CD4-positive, alpha-beta memory T cell (primary cell): ENCODE measurements at regions not wholly inside any gene's neighbourhood (a gene's known extent, or its start where the extent isn't known, plus 50 kb on each side); places are given as distances from the start of the nearest gene placed in this dataset.

Experiments
- CTCF ChIA-PET: fragments of 350-600 bp; sonication (Branson Sonifier 250); formaldehyde crosslinking; loops from one replicate; lab custom pipeline; 2021; ENCODE audit warnings: inconsistent platforms; ENCODE audit not compliant: partially characterized antibody; lab: Charles Lee
- POLR2A ChIA-PET: fragments of 350-600 bp; sonication (Branson Sonifier 250); formaldehyde crosslinking; loops from one replicate; lab custom pipeline; 2021; ENCODE audit not compliant: partially characterized antibody; lab: Charles Lee
- DNase-seq, 5 donors: peaks; one replicate each; pipeline versions ENCODE4 v3.0.0 to v3.0.0-alpha.2; 2020 to 2022; ENCODE audit warnings: mixed read lengths in 1 of 5
- H3K27ac ChIP-seq: one replicate; pipeline ENCODE4 v1.7.0; 2013; ENCODE audit warnings: low read depth, low read length
- H3K27me3 ChIP-seq: 2 replicates; pipeline ENCODE4 v1.7.0; 2013; ENCODE audit warnings: mild to moderate bottlenecking, low read length, moderate library complexity; ENCODE audit not compliant: insufficient read depth
- H3K36me3 ChIP-seq: 2 replicates; pipeline ENCODE4 v1.7.0; 2013; ENCODE audit warnings: mild to moderate bottlenecking, low read length, moderate library complexity; ENCODE audit not compliant: insufficient read depth
- H3K4me1 ChIP-seq: 2 replicates; pipeline ENCODE4 v1.7.0; 2013; ENCODE audit warnings: mild to moderate bottlenecking, low read length, moderate library complexity; ENCODE audit not compliant: insufficient read depth
- H3K4me3 ChIP-seq, 2 donors: one replicate each; pipeline ENCODE4 v1.7.0; 2013; ENCODE audit warnings: low read length in 2 of 2, mild to moderate bottlenecking in 1 of 2
- H3K9me3 ChIP-seq, 2 donors: one replicate each; pipeline ENCODE4 v1.7.0; 2013; ENCODE audit warnings: low read length in 2 of 2, control low read depth in 1 of 2; ENCODE audit not compliant: control insufficient read depth in 1 of 2
- H3K27ac Mint-ChIP-seq, 7 donors: one replicate each; pipeline ENCODE4 v1.8.0; 2020 to 2021; ENCODE audit warnings: mixed read lengths in 7 of 7, mild to moderate bottlenecking in 6 of 7, inconsistent platforms in 3 of 7, moderate library complexity in 3 of 7
- H3K27me3 Mint-ChIP-seq, 2 donors: one replicate each; pipeline ENCODE4 v1.8.0; 2020 to 2021; ENCODE audit warnings: mixed read lengths in 2 of 2
- H3K36me3 Mint-ChIP-seq, 2 donors: one replicate each; pipeline ENCODE4 v1.8.0; 2020 to 2021; ENCODE audit warnings: mixed read lengths in 2 of 2, inconsistent platforms in 1 of 2, mild to moderate bottlenecking in 1 of 2
- H3K4me1 Mint-ChIP-seq, 4 donors: one replicate each; pipeline ENCODE4 v1.8.0; 2020 to 2021; ENCODE audit warnings: mixed read lengths in 4 of 4, mild to moderate bottlenecking in 1 of 4
- H3K4me3 Mint-ChIP-seq, 8 donors: one replicate each; pipeline ENCODE4 v1.8.0; 2020 to 2021; ENCODE audit warnings: mixed read lengths in 8 of 8, mild to moderate bottlenecking in 7 of 8, moderate library complexity in 6 of 8, inconsistent platforms in 3 of 8
- H3K9me3 Mint-ChIP-seq, 8 donors: one replicate each; pipeline ENCODE4 v1.8.0; 2020 to 2021; ENCODE audit warnings: mixed read lengths in 8 of 8, mild to moderate bottlenecking in 5 of 8, inconsistent platforms in 3 of 8, moderate library complexity in 1 of 8
- intact Hi-C: fragments of 100-400 bp; cut with micrococcal nuclease; formaldehyde crosslinking; loops from one replicate; pipeline ENCODE4 v1.15.1; 2023

DNA sequence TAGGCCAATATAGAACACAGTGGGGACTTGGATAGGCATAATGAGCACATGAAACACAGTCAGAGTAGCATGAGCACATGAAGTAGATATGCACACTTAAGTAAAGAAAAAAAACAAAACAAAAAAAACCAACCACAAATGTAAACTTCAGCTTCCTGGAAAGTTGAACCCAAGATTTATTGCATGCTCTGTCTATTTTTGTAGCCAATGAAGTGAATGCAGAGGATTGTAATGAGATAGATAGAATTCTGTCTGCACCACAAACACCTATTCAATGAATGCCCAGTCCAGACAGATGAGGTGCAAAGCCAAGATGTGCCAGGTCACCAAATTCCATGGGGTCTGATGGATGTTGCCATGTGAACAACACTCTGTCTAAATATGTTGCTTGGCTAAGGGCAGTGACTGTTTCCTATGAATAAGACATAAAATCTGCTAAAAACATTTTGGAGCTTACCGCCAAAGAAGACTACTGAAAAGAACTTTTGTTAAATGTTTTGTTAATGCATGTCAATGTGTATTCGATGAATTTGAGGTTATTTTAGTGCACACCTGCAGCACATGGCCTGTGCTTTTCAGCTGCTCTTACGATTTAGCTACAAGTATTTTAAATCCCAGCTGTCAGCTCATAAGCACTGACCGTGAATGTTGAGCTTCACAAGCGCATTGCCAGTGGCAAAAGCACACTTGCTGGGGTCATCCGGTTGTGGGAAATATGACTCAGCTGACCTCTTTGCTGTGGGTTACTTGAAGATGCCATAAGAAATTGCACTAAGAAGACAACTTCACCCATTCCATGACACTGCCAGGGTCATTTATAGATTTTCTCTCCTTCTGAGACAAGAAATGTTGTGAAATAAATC lies 374.8 kb upstream of the GNPDA2 start:
- no peak overlapping the region for H3K27ac Mint-ChIP-seq
- no peaks in the 10 kb centered on the region for H3K36me3 ChIP-seq
- no peaks in the 10 kb centered on the region for H3K27me3 ChIP-seq
- ChIA-PET CTCF (no interaction called here), POLR2A (no interaction called here)
- no peaks in the 10 kb centered on the region for H3K36me3 Mint-ChIP-seq
- H3K9me3 ChIP-seq = no peaks in the 10 kb centered on the region
- no peak overlapping the region for H3K4me3 Mint-ChIP-seq
- H3K27ac ChIP-seq = no peak overlapping the region
- no peaks in the 10 kb centered on the region for H3K4me1 ChIP-seq
- H3K27me3 Mint-ChIP-seq = no peaks in the 10 kb centered on the region
- no peaks in the 10 kb centered on the region for H3K4me1 Mint-ChIP-seq
- intact Hi-C loops = no loop called here
- no peak overlapping the region for H3K4me3 ChIP-seq
- no peak for DNase-seq
- H3K9me3 Mint-ChIP-seq = peaks cover 2 to 16% (median 7%) of the 10 kb centered on the region in 8 donors

DNA sequence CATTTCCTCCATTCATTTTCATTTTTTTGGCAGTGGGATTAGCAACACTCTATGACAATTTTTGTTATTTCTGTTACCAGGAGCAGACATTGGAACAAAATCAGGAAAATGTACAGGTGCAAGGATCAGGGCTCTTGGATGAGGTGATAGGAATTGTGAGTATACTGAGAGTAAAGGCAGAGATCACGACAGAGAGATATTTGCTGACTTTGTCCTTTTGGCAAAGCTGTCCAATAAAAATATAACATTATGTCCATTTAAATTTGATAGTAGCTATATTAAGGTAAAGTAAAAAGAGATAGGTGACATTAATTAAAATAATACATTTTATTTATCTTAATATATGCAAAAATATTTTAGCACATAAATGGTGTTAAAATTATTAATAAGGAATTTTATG lies 373.1 kb upstream of the GNPDA2 start:
- H3K4me3 ChIP-seq = no peak overlapping the region
- no peak overlapping the region for H3K4me3 Mint-ChIP-seq
- no peaks in the 10 kb centered on the region for H3K27me3 ChIP-seq
- POLR2A ChIA-PET = no interaction called here
- intact Hi-C loops = no loop called here
- H3K9me3 Mint-ChIP-seq = peaks cover 4 to 16% (median 6%) of the 10 kb centered on the region in 8 donors
- H3K27me3 Mint-ChIP-seq = no peaks in the 10 kb centered on the region
- H3K27ac ChIP-seq = no peak overlapping the region
- DNase-seq = no peak
- H3K27ac Mint-ChIP-seq = no peak overlapping the region
- no peaks in the 10 kb centered on the region for H3K4me1 Mint-ChIP-seq
- no peaks in the 10 kb centered on the region for H3K4me1 ChIP-seq
- no peaks in the 10 kb centered on the region for H3K9me3 ChIP-seq
- CTCF ChIA-PET = no interaction called here
- H3K36me3 ChIP-seq = no peaks in the 10 kb centered on the region
- no peaks in the 10 kb centered on the region for H3K36me3 Mint-ChIP-seq

DNA sequence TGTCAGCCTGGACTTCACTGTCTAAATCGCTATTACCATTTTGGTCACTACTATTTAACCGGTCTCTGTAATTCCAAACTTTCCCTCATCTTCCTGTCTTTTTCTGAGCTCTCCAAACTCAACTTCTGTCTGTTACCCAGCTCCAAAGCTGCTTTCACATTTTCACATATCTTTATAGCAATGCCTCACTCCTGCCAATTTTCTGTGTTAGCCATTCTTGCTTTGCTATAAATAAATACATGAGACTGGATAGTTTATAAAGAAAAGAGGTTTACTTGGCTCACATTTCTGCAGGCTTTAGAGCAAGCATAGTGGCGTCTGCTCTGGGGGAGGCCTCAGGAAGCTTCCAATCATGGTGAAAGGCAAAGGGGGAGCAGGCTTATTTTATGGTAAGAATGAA lies 368.3 kb upstream of the GNPDA2 start:
- no peaks in the 10 kb centered on the region for H3K4me1 ChIP-seq
- H3K27me3 ChIP-seq = no peaks in the 10 kb centered on the region
- Mint-ChIP-seq H3K27ac (no peak overlapping the region), H3K4me1 (no peaks in the 10 kb centered on the region), H3K36me3 (no peaks in the 10 kb centered on the region), H3K9me3 (peaks cover 6 to 32% (median 13%) of the 10 kb centered on the region in 8 donors), H3K27me3 (no peaks in the 10 kb centered on the region), H3K4me3 (no peak overlapping the region)
- no peaks in the 10 kb centered on the region for H3K36me3 ChIP-seq
- ChIA-PET POLR2A (no interaction called here), CTCF (no interaction called here)
- H3K9me3 ChIP-seq = no peaks in the 10 kb centered on the region
- no peak overlapping the region for H3K27ac ChIP-seq
- DNase-seq = no peak
- intact Hi-C loops = no loop called here
- no peak overlapping the region for H3K4me3 ChIP-seq

DNA sequence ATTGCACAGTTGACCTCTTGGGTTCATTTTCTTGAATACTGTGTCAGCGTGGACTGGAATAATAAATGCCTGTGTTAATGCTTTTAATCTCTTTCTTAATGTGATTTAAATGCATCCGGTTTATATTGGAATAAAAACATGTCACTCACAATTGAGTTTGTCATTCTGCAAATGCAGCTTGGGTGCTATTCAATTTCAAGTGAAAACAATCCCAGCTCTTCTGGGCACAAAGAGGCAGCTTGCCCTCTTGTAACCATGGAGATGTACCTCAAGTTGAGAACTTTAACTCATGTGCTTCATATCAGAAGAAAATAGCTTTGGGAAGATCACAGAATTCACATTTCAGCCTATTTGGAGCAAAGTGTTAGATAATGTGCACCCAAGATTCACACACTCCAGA lies 355.7 kb upstream of the GNPDA2 start:
- H3K4me3 Mint-ChIP-seq = no peak overlapping the region
- H3K27me3 Mint-ChIP-seq = no peaks in the 10 kb centered on the region
- no peaks in the 10 kb centered on the region for H3K9me3 ChIP-seq
- intact Hi-C loops = no loop called here
- CTCF ChIA-PET = no interaction called here
- H3K4me3 ChIP-seq = no peak overlapping the region
- no peak overlapping the region for H3K27ac ChIP-seq
- H3K4me1 Mint-ChIP-seq = no peaks in the 10 kb centered on the region
- H3K27me3 ChIP-seq = no peaks in the 10 kb centered on the region
- H3K36me3 ChIP-seq = no peaks in the 10 kb centered on the region
- H3K9me3 Mint-ChIP-seq = peaks cover 0 to 37% (median 16%) of the 10 kb centered on the region in 8 donors
- no peaks in the 10 kb centered on the region for H3K4me1 ChIP-seq
- no peak for DNase-seq
- no peaks in the 10 kb centered on the region for H3K36me3 Mint-ChIP-seq
- POLR2A ChIA-PET = no interaction called here
- no peak overlapping the region for H3K27ac Mint-ChIP-seq

DNA sequence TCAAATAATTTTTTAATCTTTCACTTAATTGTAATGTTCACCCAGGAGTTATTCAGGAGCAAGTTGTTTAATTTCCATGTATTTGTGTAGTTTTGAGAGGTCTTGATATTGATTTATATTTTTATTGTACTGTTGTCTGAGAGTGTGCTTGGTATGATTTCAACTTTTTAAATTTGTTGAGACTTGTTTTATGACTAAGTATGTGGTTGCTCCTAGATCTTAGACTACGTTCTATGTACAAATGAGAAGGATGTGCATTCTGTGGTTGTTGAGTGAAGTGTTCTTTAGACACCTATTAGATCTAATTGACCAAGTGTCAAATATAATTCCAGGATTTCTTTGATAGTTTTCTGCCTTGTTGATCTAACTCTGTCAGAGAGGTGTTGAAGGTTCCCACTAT lies 353.3 kb upstream of the GNPDA2 start:
- H3K27ac ChIP-seq = no peak overlapping the region
- H3K4me1 ChIP-seq = no peaks in the 10 kb centered on the region
- H3K9me3 ChIP-seq = no peaks in the 10 kb centered on the region
- Mint-ChIP-seq H3K9me3 (peaks cover 0 to 37% (median 16%) of the 10 kb centered on the region in 8 donors), H3K4me1 (no peaks in the 10 kb centered on the region), H3K27me3 (no peaks in the 10 kb centered on the region), H3K4me3 (no peak overlapping the region), H3K27ac (no peak overlapping the region), H3K36me3 (no peaks in the 10 kb centered on the region)
- H3K4me3 ChIP-seq = no peak overlapping the region
- intact Hi-C loops = no loop called here
- ChIA-PET CTCF (no interaction called here), POLR2A (no interaction called here)
- no peak for DNase-seq
- no peaks in the 10 kb centered on the region for H3K27me3 ChIP-seq
- no peaks in the 10 kb centered on the region for H3K36me3 ChIP-seq

DNA sequence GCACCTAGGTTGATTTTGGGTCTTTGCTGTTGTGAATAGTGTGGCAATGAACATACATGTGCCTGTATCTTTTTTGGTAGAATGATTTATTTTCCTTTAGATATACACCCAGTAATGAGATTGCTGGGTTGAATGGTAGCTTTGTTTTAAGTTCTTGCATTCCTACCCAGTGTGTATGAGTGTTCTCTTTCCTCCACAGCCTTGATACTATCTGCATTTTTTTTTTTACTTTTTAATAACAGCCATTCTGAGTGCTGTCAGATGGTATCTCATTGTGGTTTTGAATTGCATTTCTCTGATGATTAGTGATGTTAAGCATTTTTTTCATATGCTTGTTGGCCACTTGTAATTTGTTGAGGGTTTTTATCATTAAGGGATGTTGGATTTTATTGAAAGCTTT lies 351.8 kb upstream of the GNPDA2 start:
- no peak overlapping the region for H3K4me3 ChIP-seq
- H3K36me3 ChIP-seq = no peaks in the 10 kb centered on the region
- no peaks in the 10 kb centered on the region for H3K4me1 ChIP-seq
- DNase-seq = no peak
- Mint-ChIP-seq H3K27me3 (no peaks in the 10 kb centered on the region), H3K9me3 (peaks cover 0 to 29% (median 13%) of the 10 kb centered on the region in 8 donors), H3K4me3 (no peak overlapping the region), H3K36me3 (no peaks in the 10 kb centered on the region), H3K4me1 (no peaks in the 10 kb centered on the region), H3K27ac (no peak overlapping the region)
- H3K27ac ChIP-seq = no peak overlapping the region
- no peaks in the 10 kb centered on the region for H3K27me3 ChIP-seq
- intact Hi-C loops = no loop called here
- no peaks in the 10 kb centered on the region for H3K9me3 ChIP-seq
- ChIA-PET POLR2A (no interaction called here), CTCF (no interaction called here)

DNA sequence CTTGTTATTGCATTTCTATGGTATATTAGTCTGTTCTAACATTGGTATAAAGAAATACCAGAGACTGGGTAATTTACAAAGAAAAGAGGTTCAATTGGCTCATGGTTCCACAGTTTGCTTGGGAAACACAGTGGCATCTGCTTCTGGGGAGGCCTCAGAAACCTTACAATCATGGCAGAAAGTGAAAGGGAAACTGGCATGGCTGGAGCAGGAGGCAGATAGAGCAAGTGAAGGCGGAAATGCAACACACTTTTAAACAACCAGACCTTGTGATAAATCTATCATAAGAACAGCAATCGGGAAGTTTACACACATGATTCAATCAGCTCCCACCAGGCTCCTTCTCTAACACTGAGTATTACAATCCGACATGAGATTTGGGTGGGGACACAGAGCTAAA lies 346.6 kb upstream of the GNPDA2 start:
- ChIA-PET CTCF (no interaction called here), POLR2A (no interaction called here)

More for the DNA sequence above, 346.6 kb upstream of the GNPDA2 start:
- no peaks in the 10 kb centered on the region for H3K9me3 ChIP-seq
- peaks cover 2 to 14% (median 6%) of the 10 kb centered on the region in 8 donors for H3K9me3 Mint-ChIP-seq
- no peak overlapping the region for H3K4me3 ChIP-seq
- no peaks in the 10 kb centered on the region for H3K4me1 Mint-ChIP-seq
- H3K27me3 Mint-ChIP-seq = no peaks in the 10 kb centered on the region
- H3K27me3 ChIP-seq = no peaks in the 10 kb centered on the region
- no peak overlapping the region for H3K4me3 Mint-ChIP-seq
- intact Hi-C loops = no loop called here
- H3K4me1 ChIP-seq = no peaks in the 10 kb centered on the region
- no peak for DNase-seq
- no peaks in the 10 kb centered on the region for H3K36me3 Mint-ChIP-seq
- H3K27ac ChIP-seq = no peak overlapping the region
- peak overlapping the region in 1 of 7 donors; percentile 65 for H3K27ac Mint-ChIP-seq
- no peaks in the 10 kb centered on the region for H3K36me3 ChIP-seq
